ENCODE measurements at regions not wholly inside any gene's neighbourhood (a gene's known extent, or its start where the extent isn't known, plus 50 kb on each side); places are given as distances from the start of the nearest gene placed in this dataset.

DNA sequence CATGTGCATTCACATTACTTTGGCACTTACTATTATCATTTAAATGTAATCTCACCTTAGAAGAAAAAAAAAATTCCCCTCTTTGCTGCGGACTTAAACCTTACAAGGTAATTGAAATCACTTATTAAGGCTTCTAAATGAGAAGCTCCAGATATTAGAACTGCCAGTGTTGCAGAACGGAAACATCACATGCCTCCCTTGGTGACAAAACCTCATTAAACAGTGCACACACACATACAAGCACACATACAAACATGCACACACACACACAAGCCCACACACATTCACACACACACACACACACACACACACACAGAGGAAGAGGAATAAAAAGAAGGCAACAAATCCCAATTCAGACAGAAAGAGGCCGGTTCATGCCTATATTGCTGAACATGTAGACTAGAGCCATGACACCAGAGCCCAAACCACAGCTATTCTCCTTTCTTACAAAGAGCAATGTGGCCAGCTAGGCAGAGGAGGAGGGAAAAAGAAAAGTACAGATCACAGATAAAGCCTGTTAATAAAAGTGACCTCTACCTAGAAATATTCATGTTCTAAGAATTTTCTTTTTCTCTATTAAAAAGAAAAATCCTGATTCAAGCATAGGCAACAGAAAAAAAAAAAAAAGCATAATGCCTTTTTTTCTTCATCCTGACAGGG, 405.2 kb upstream of the FLRT2 start:
- no peaks in the 10 kb centered on the region for H3K27me3 ChIP-seq (replicated peaks; ENCODE audit: control insufficient read depth, insufficient read depth, low read length)
- TF ChIP-seq, protein P1, sequence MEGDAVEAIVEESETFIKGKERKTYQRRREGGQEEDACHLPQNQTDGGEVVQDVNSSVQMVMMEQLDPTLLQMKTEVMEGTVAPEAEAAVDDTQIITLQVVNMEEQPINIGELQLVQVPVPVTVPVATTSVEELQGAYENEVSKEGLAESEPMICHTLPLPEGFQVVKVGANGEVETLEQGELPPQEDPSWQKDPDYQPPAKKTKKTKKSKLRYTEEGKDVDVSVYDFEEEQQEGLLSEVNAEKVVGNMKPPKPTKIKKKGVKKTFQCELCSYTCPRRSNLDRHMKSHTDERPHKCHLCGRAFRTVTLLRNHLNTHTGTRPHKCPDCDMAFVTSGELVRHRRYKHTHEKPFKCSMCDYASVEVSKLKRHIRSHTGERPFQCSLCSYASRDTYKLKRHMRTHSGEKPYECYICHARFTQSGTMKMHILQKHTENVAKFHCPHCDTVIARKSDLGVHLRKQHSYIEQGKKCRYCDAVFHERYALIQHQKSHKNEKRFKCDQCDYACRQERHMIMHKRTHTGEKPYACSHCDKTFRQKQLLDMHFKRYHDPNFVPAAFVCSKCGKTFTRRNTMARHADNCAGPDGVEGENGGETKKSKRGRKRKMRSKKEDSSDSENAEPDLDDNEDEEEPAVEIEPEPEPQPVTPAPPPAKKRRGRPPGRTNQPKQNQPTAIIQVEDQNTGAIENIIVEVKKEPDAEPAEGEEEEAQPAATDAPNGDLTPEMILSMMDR (IDR thresholded peaks at IDR 0.05; ENCODE audit: insufficient read depth, low read length, poor library complexity, severe bottlenecking) = no peak
- DNase-seq (ENCODE audit: extremely low read depth, insufficient read length) = no peak
- no peak overlapping the region for H3K4me3 ChIP-seq (replicated peaks; ENCODE audit: low read depth, low read length)
- H3K36me3 ChIP-seq (ENCODE audit: control insufficient read depth, insufficient read depth, low read length) = no peaks in the 10 kb centered on the region

DNA sequence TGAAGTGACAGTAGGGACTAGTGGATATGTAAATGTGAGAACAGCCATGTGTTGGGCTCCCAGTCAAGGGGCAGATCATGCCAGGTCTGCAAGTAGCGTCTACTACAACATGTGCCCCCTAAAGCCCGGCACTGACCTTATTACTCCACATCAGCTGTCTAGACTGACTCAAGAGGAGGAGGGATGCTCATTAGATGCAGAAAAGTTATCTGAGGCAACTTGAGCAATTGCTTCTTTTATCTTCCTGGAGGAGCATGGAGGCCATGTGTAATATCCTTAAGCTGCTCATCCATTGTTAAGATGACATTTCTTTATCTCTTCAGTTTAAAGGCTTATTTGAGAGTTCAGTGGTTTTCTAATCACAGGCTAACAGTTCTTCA, 404.7 kb upstream of the FLRT2 start:
- H3K36me3 ChIP-seq (ENCODE audit: control insufficient read depth, insufficient read depth, low read length) = no peaks in the 10 kb centered on the region
- TF ChIP-seq, protein P1 (IDR thresholded peaks at IDR 0.05; ENCODE audit: insufficient read depth, low read length, poor library complexity, severe bottlenecking) = no peak
- H3K4me3 ChIP-seq (replicated peaks; ENCODE audit: low read depth, low read length) = no peak overlapping the region
- H3K27me3 ChIP-seq (replicated peaks; ENCODE audit: control insufficient read depth, insufficient read depth, low read length) = no peaks in the 10 kb centered on the region
- DNase-seq (ENCODE audit: extremely low read depth, insufficient read length) = no peak

DNA sequence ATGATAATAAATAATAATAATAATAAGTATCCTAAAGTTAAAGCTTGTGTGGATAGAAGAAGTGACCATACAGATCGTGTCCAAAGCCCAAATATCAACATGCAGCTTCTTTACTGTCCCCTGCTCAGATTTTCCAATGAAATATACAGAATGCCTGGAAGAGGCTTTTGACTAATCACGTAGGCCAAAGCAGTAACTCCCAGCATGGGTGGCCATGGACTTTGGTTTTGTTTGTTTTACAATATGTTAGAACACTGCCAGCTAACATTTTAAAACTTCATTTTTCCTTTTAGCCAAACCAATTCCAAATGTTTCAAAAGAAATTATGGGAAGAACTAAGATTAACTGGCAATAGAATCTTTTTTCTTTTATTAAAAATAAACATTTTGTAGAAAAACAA, 400.0 kb upstream of the FLRT2 start:
- Histone ChIP-seq H3K27me3 (replicated peaks; ENCODE audit: control insufficient read depth, insufficient read depth, low read length) (no peaks in the 10 kb centered on the region), H3K36me3 (ENCODE audit: control insufficient read depth, insufficient read depth, low read length) (no peaks in the 10 kb centered on the region), H3K4me3 (replicated peaks; ENCODE audit: low read depth, low read length) (no peak overlapping the region)
- no peak for DNase-seq (ENCODE audit: extremely low read depth, insufficient read length)
- TF ChIP-seq, protein P1 (IDR thresholded peaks at IDR 0.05; ENCODE audit: insufficient read depth, low read length, poor library complexity, severe bottlenecking) = no peak

DNA sequence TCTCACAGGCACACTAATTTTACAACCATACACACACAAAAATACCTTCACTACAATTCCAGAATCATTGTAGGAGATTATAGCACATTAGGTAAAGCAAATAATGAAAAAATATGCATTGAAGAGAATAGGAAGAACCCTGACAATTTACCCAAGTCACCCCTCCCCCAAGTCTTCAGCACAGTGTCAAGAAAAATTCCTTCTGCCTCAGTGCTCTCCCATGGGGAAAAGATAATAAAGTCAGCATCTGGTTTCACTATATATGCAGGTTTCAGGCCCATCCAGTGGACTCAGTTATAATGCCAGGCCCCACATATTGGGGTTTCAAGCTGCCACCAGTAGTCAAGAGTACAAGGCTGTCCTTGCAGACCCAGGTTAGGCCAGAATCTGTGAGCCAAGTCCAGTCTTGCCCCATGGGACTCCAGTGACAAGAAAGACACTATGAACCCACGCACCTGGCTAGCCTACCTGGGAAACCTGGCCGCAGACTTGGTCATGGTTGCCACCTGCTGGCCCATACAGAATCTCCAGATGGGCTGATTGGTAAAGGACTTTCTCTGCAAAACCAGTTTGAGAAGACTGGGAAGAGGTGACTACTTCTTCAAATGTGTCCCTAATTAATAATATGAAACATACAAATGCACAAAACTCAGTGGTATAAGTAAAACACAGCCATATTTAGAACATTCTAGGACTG, 398.6 kb upstream of the FLRT2 start:
- DNase-seq (ENCODE audit: extremely low read depth, insufficient read length) = no peak
- Histone ChIP-seq H3K27me3 (replicated peaks; ENCODE audit: control insufficient read depth, insufficient read depth, low read length) (no peaks in the 10 kb centered on the region), H3K36me3 (ENCODE audit: control insufficient read depth, insufficient read depth, low read length) (no peaks in the 10 kb centered on the region), H3K4me3 (replicated peaks; ENCODE audit: low read depth, low read length) (no peak overlapping the region)
- TF ChIP-seq, protein P1 (IDR thresholded peaks at IDR 0.05; ENCODE audit: insufficient read depth, low read length, poor library complexity, severe bottlenecking) = no peak

DNA sequence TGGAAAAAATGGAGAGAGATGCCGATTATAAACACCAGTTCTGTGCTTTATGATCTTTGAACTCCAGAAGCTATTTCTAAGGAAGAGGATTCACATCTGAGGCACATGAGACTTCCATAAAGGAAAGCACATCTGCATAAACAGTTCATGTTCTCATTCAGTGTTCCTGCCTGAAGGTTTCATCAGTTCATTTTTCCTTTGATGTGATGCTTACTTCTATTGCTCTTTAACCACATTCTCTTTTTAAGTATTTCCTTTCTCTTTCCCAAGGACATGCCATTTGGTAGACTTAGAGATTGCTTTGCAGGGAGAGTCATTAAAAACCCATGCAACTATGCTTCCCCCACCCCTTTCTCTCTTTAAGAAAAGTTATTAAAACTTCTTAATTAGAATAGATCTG, 387.0 kb upstream of the FLRT2 start:
- Histone ChIP-seq H3K27me3 (replicated peaks; ENCODE audit: control insufficient read depth, insufficient read depth, low read length) (no peaks in the 10 kb centered on the region), H3K36me3 (ENCODE audit: control insufficient read depth, insufficient read depth, low read length) (no peaks in the 10 kb centered on the region), H3K4me3 (replicated peaks; ENCODE audit: low read depth, low read length) (no peak overlapping the region)
- TF ChIP-seq, protein P1 (IDR thresholded peaks at IDR 0.05; ENCODE audit: insufficient read depth, low read length, poor library complexity, severe bottlenecking) = no peak
- DNase-seq (ENCODE audit: extremely low read depth, insufficient read length) = no peak
